GM18868 (cell line): ENCODE measurements at regions not wholly inside any gene's neighbourhood (a gene's known extent, or its start where the extent isn't known, plus 50 kb on each side); places are given as distances from the start of the nearest gene placed in this dataset.
"Not testable (repeated sequence)": the region's sequence is repeated elsewhere in the genome, so short reads cannot be mapped to it uniquely, and the experiment has no call there.

Source experiments
- ATAC-seq: cut with Tn5 transposase; IDR thresholded peaks from one replicate; pipeline ENCODE4 v1.9.1; 2021; ENCODE audit warnings: mild to moderate bottlenecking, moderate library complexity; ENCODE audit not compliant: unreplicated experiment

- no peak for ATAC-seq
Measured at GRCh38 chr7:66535414-66536329, 93.0 kb upstream of the KCTD7 start.

GRCh38 chr7:66537380-66537779, 91.3 kb upstream of the KCTD7 start:
- no peak for ATAC-seq

GRCh38 chr7:66537876-66538275, 90.8 kb upstream of the KCTD7 start:
- ATAC-seq = no peak

GRCh38 chr7:66539264-66539623, 89.4 kb upstream of the KCTD7 start:
- ATAC-seq = no peak

GRCh38 chr7:66539902-66540375, 88.7 kb upstream of the KCTD7 start:
- ATAC-seq = no peak

GRCh38 chr7:66542049-66542448, 86.6 kb upstream of the KCTD7 start:
- ATAC-seq = no peak

GRCh38 chr7:66542528-66543269, 86.0 kb upstream of the KCTD7 start:
- ATAC-seq = no peak

- ATAC-seq = no peak
Measured at GRCh38 chr7:66549466-66549865, 79.2 kb upstream of the KCTD7 start.

GRCh38 chr7:66553001-66553400, 75.7 kb upstream of the KCTD7 start:
- no peak for ATAC-seq

GRCh38 chr7:66553675-66554074, 75.0 kb upstream of the KCTD7 start:
- ATAC-seq = not testable (repeated sequence)

- ATAC-seq = not testable (repeated sequence)
Measured at GRCh38 chr7:66554291-66554690, 74.4 kb upstream of the KCTD7 start.

GRCh38 chr7:66554842-66555430, 73.7 kb upstream of the KCTD7 start:
- ATAC-seq = not testable (repeated sequence)

GRCh38 chr7:66556177-66556548, 72.5 kb upstream of the KCTD7 start:
- ATAC-seq = no peak

- ATAC-seq = no peak
Measured at GRCh38 chr7:66556549-66557213, 72.0 kb upstream of the KCTD7 start.

- peak; percentile 82 for ATAC-seq
Measured at GRCh38 chr7:66557214-66558200, 71.2 kb upstream of the KCTD7 start.

- ATAC-seq = no peak
Measured at GRCh38 chr7:66558201-66558641, 70.5 kb upstream of the KCTD7 start.

GRCh38 chr7:66558660-66559465, 69.8 kb upstream of the KCTD7 start:
- no peak for ATAC-seq

GRCh38 chr7:66564045-66564444, 64.6 kb upstream of the KCTD7 start:
- ATAC-seq = no peak

- ATAC-seq = not testable (repeated sequence)
Measured at GRCh38 chr7:66570179-66570578, 58.5 kb upstream of the KCTD7 start.
